ENCODE measurements at regions not wholly inside any gene's neighbourhood (a gene's known extent, or its start where the extent isn't known, plus 50 kb on each side); places are given as distances from the start of the nearest gene placed in this dataset.

DNA sequence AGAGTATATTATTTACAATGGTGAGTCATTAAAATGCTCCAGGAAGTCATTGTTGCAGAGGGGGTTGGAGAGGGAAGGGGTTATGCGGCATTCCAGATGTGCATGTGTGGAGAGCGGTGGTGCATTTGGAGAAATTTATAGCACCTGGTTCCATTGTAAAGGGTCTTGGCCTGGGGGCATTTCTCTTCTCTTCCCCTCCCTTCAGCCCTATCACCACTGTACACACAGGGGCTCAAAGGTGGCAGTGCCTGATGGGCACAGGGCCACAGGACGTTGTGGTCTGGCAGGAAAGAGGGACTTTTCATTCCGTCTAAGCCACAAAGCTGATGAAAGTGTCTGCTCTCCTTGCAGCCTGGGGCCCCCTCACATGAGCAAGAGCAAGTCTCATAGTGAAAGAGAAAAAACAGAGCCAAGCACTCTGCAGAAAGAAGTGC is 442.4 kb upstream of the ZNF462 start:
- no peaks in the 10 kb centered on the region for H3K27me3 ChIP-seq (ENCODE audit: control insufficient read depth, extremely low read depth, insufficient read depth, low read length)
- peak; percentile 63 for FAIRE-seq
- H3K4me2 ChIP-seq (ENCODE audit: control insufficient read depth, extremely low read depth, insufficient read depth, low read depth, low read length), result peak overlapping the region; percentile 52
- no peaks in the 10 kb centered on the region for H3K36me3 ChIP-seq (ENCODE audit: control insufficient read depth in 2 of 2, extremely low read depth in 1 of 2, insufficient read depth in 2 of 2, low read length in 2 of 2)
- H3K9ac ChIP-seq (ENCODE audit: control insufficient read depth, extremely low read depth, insufficient read depth, low read length), result no peak overlapping the region
- H3K9me3 ChIP-seq (ENCODE audit: control insufficient read depth, low read depth, low read length), result no peaks in the 10 kb centered on the region
- peaks cover 14% of the 10 kb centered on the region for H3K4me1 ChIP-seq (ENCODE audit: control insufficient read depth, extremely low read depth, insufficient read depth, low read length)
- no peak overlapping the region for H3K27ac ChIP-seq (ENCODE audit: control insufficient read depth, insufficient read depth, low read length)
- TF ChIP-seq EZH2 (IDR thresholded peaks at IDR 0.05; ENCODE audit: low read length), result no peak
- TF ChIP-seq, protein P1, sequence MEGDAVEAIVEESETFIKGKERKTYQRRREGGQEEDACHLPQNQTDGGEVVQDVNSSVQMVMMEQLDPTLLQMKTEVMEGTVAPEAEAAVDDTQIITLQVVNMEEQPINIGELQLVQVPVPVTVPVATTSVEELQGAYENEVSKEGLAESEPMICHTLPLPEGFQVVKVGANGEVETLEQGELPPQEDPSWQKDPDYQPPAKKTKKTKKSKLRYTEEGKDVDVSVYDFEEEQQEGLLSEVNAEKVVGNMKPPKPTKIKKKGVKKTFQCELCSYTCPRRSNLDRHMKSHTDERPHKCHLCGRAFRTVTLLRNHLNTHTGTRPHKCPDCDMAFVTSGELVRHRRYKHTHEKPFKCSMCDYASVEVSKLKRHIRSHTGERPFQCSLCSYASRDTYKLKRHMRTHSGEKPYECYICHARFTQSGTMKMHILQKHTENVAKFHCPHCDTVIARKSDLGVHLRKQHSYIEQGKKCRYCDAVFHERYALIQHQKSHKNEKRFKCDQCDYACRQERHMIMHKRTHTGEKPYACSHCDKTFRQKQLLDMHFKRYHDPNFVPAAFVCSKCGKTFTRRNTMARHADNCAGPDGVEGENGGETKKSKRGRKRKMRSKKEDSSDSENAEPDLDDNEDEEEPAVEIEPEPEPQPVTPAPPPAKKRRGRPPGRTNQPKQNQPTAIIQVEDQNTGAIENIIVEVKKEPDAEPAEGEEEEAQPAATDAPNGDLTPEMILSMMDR (optimal IDR thresholded peaks at IDR 0.05 in 1 of 3, IDR thresholded peaks at IDR 0.05 in 1 of 3, conservative IDR thresholded peaks at IDR 0.05 in 1 of 3; ENCODE audit: extremely low read depth in 1 of 3, insufficient read depth in 2 of 3, low read length in 3 of 3), result no peak
- H3K79me2 ChIP-seq (ENCODE audit: control insufficient read depth, insufficient read depth, low read length), result no peaks in the 10 kb centered on the region
- H3K4me3 ChIP-seq (ENCODE audit: control insufficient read depth in 2 of 3, extremely low read depth in 1 of 3, insufficient read depth in 2 of 3, low read depth in 1 of 3, low read length in 3 of 3), result no peak overlapping the region
- no peaks in the 10 kb centered on the region for H4K20me1 ChIP-seq (ENCODE audit: control insufficient read depth, extremely low read depth, insufficient read depth, low read length)
- H2AFZ ChIP-seq (ENCODE audit: control insufficient read depth, low read length), result no peak overlapping the region
- peak; percentile 9 for DNase-seq (ENCODE audit: low read depth, low spot score)
- no peaks in the 10 kb centered on the region for H3K9me1 ChIP-seq (ENCODE audit: control insufficient read depth, extremely low read depth, insufficient read depth, low read length)
- dilution Hi-C loops (cut with MboI; ENCODE audit: extremely low pct_ligation_motif_present, low sequenced_read_pairs), result no loop called here

DNA sequence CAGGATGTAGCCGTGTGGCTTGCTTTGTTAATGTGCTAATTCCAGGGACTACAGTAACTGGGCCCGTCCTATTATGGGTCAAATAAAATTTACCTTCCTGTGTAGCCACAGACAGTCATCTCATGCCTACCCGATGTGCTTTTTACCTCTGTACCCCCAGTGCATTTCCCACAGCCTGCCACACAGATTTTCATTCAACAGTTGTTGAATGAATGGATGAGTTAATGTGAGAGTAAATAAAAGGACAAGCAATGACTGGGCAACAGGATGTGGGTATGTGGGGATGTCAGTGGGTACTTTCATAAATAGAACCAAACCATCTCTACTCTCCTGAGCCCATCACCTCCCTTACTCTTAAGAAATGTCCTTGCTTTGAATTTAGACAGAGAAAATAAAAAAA is 441.2 kb upstream of the ZNF462 start:
- H3K36me3 ChIP-seq (ENCODE audit: control insufficient read depth in 2 of 2, extremely low read depth in 1 of 2, insufficient read depth in 2 of 2, low read length in 2 of 2), result no peaks in the 10 kb centered on the region
- H4K20me1 ChIP-seq (ENCODE audit: control insufficient read depth, extremely low read depth, insufficient read depth, low read length), result no peaks in the 10 kb centered on the region
- H3K9me1 ChIP-seq (ENCODE audit: control insufficient read depth, extremely low read depth, insufficient read depth, low read length), result no peaks in the 10 kb centered on the region
- no peak overlapping the region for H2AFZ ChIP-seq (ENCODE audit: control insufficient read depth, low read length)
- DNase-seq (ENCODE audit: low read depth, low spot score) (no peak), FAIRE-seq (no peak)
- H3K27me3 ChIP-seq (ENCODE audit: control insufficient read depth, extremely low read depth, insufficient read depth, low read length), result no peaks in the 10 kb centered on the region
- H3K27ac ChIP-seq (ENCODE audit: control insufficient read depth, insufficient read depth, low read length), result no peak overlapping the region
- no peaks in the 10 kb centered on the region for H3K9me3 ChIP-seq (ENCODE audit: control insufficient read depth, low read depth, low read length)
- H3K4me2 ChIP-seq (ENCODE audit: control insufficient read depth, extremely low read depth, insufficient read depth, low read depth, low read length), result no peak overlapping the region
- no peak overlapping the region for H3K9ac ChIP-seq (ENCODE audit: control insufficient read depth, extremely low read depth, insufficient read depth, low read length)
- no peaks in the 10 kb centered on the region for H3K79me2 ChIP-seq (ENCODE audit: control insufficient read depth, insufficient read depth, low read length)
- TF ChIP-seq, protein P1 (optimal IDR thresholded peaks at IDR 0.05 in 1 of 3, IDR thresholded peaks at IDR 0.05 in 1 of 3, conservative IDR thresholded peaks at IDR 0.05 in 1 of 3; ENCODE audit: extremely low read depth in 1 of 3, insufficient read depth in 2 of 3, low read length in 3 of 3), result no peak
- no peak for TF ChIP-seq EZH2 (IDR thresholded peaks at IDR 0.05; ENCODE audit: low read length)
- H3K4me1 ChIP-seq (ENCODE audit: control insufficient read depth, extremely low read depth, insufficient read depth, low read length), result peaks cover 14% of the 10 kb centered on the region
- H3K4me3 ChIP-seq (ENCODE audit: control insufficient read depth in 2 of 3, extremely low read depth in 1 of 3, insufficient read depth in 2 of 3, low read depth in 1 of 3, low read length in 3 of 3), result no peak overlapping the region
- dilution Hi-C loops (cut with MboI; ENCODE audit: extremely low pct_ligation_motif_present, low sequenced_read_pairs), result no loop called here
